ENCODE measurements at regions not wholly inside any gene's neighbourhood (a gene's known extent, or its start where the extent isn't known, plus 50 kb on each side); places are given as distances from the start of the nearest gene placed in this dataset.

- DNase-seq: no peak
- H3K4me3 ChIP-seq (ENCODE audit: insufficient read depth, low read depth, low read length): no peak overlapping the region
- no peaks in the 10 kb centered on the region for H3K36me3 ChIP-seq (replicated peaks; ENCODE audit: control insufficient read depth, insufficient read depth, low read length)
- no peaks in the 10 kb centered on the region for H3K27me3 ChIP-seq (ENCODE audit: control insufficient read depth, insufficient read depth, low read length)
Observed at GRCh38 chr2:144715992-144716391, 196.1 kb upstream of the ZEB2 start.

GRCh38 chr2:144713410-144713809, 193.5 kb upstream of the ZEB2 start:
- Histone ChIP-seq H3K27me3 (ENCODE audit: control insufficient read depth, insufficient read depth, low read length) (no peaks in the 10 kb centered on the region), H3K36me3 (replicated peaks; ENCODE audit: control insufficient read depth, insufficient read depth, low read length) (no peaks in the 10 kb centered on the region), H3K4me3 (ENCODE audit: insufficient read depth, low read depth, low read length) (no peak overlapping the region)
- no peak for DNase-seq

GRCh38 chr2:144712550-144712940, 192.6 kb upstream of the ZEB2 start:
- no peaks in the 10 kb centered on the region for H3K36me3 ChIP-seq (replicated peaks; ENCODE audit: control insufficient read depth, insufficient read depth, low read length)
- no peaks in the 10 kb centered on the region for H3K27me3 ChIP-seq (ENCODE audit: control insufficient read depth, insufficient read depth, low read length)
- H3K4me3 ChIP-seq (ENCODE audit: insufficient read depth, low read depth, low read length): no peak overlapping the region
- DNase-seq: no peak

- Histone ChIP-seq H3K4me3 (ENCODE audit: insufficient read depth, low read depth, low read length) (no peak overlapping the region), H3K36me3 (replicated peaks; ENCODE audit: control insufficient read depth, insufficient read depth, low read length) (no peaks in the 10 kb centered on the region), H3K27me3 (ENCODE audit: control insufficient read depth, insufficient read depth, low read length) (no peaks in the 10 kb centered on the region)
- no peak for DNase-seq
Observed at GRCh38 chr2:144711630-144712549, 192.0 kb upstream of the ZEB2 start.

- DNase-seq: no peak
- no peaks in the 10 kb centered on the region for H3K36me3 ChIP-seq (replicated peaks; ENCODE audit: control insufficient read depth, insufficient read depth, low read length)
- H3K4me3 ChIP-seq (ENCODE audit: insufficient read depth, low read depth, low read length): no peak overlapping the region
- H3K27me3 ChIP-seq (ENCODE audit: control insufficient read depth, insufficient read depth, low read length): no peaks in the 10 kb centered on the region
Observed at GRCh38 chr2:144711084-144711483, 191.2 kb upstream of the ZEB2 start.

GRCh38 chr2:144708626-144709025, 188.7 kb upstream of the ZEB2 start:
- H3K36me3 ChIP-seq (replicated peaks; ENCODE audit: control insufficient read depth, insufficient read depth, low read length): no peaks in the 10 kb centered on the region
- H3K4me3 ChIP-seq (ENCODE audit: insufficient read depth, low read depth, low read length): no peak overlapping the region
- no peak for DNase-seq
- H3K27me3 ChIP-seq (ENCODE audit: control insufficient read depth, insufficient read depth, low read length): no peaks in the 10 kb centered on the region

GRCh38 chr2:144707736-144708326, 187.9 kb upstream of the ZEB2 start:
- Histone ChIP-seq H3K4me3 (ENCODE audit: insufficient read depth, low read depth, low read length) (no peak overlapping the region), H3K36me3 (replicated peaks; ENCODE audit: control insufficient read depth, insufficient read depth, low read length) (no peaks in the 10 kb centered on the region), H3K27me3 (ENCODE audit: control insufficient read depth, insufficient read depth, low read length) (no peaks in the 10 kb centered on the region)
- DNase-seq: no peak

GRCh38 chr2:144706647-144707046, 186.7 kb upstream of the ZEB2 start:
- no peak overlapping the region for H3K4me3 ChIP-seq (ENCODE audit: insufficient read depth, low read depth, low read length)
- no peaks in the 10 kb centered on the region for H3K36me3 ChIP-seq (replicated peaks; ENCODE audit: control insufficient read depth, insufficient read depth, low read length)
- no peaks in the 10 kb centered on the region for H3K27me3 ChIP-seq (ENCODE audit: control insufficient read depth, insufficient read depth, low read length)
- no peak for DNase-seq

GRCh38 chr2:144705328-144706245, 185.7 kb upstream of the ZEB2 start:
- no peaks in the 10 kb centered on the region for H3K27me3 ChIP-seq (ENCODE audit: control insufficient read depth, insufficient read depth, low read length)
- no peaks in the 10 kb centered on the region for H3K36me3 ChIP-seq (replicated peaks; ENCODE audit: control insufficient read depth, insufficient read depth, low read length)
- DNase-seq: no peak
- H3K4me3 ChIP-seq (ENCODE audit: insufficient read depth, low read depth, low read length): no peak overlapping the region

GRCh38 chr2:144704709-144705095, 184.8 kb upstream of the ZEB2 start:
- no peak overlapping the region for H3K4me3 ChIP-seq (ENCODE audit: insufficient read depth, low read depth, low read length)
- no peaks in the 10 kb centered on the region for H3K36me3 ChIP-seq (replicated peaks; ENCODE audit: control insufficient read depth, insufficient read depth, low read length)
- H3K27me3 ChIP-seq (ENCODE audit: control insufficient read depth, insufficient read depth, low read length): no peaks in the 10 kb centered on the region
- DNase-seq: no peak

- no peak overlapping the region for H3K4me3 ChIP-seq (ENCODE audit: insufficient read depth, low read depth, low read length)
- no peak for DNase-seq
- no peaks in the 10 kb centered on the region for H3K27me3 ChIP-seq (ENCODE audit: control insufficient read depth, insufficient read depth, low read length)
- H3K36me3 ChIP-seq (replicated peaks; ENCODE audit: control insufficient read depth, insufficient read depth, low read length): no peaks in the 10 kb centered on the region
Observed at GRCh38 chr2:144703852-144704708, 184.2 kb upstream of the ZEB2 start.

- DNase-seq: no peak
- Histone ChIP-seq H3K36me3 (replicated peaks; ENCODE audit: control insufficient read depth, insufficient read depth, low read length) (no peaks in the 10 kb centered on the region), H3K27me3 (ENCODE audit: control insufficient read depth, insufficient read depth, low read length) (no peaks in the 10 kb centered on the region), H3K4me3 (ENCODE audit: insufficient read depth, low read depth, low read length) (no peak overlapping the region)
Observed at GRCh38 chr2:144702051-144702450, 182.1 kb upstream of the ZEB2 start.

GRCh38 chr2:144701259-144701658, 181.3 kb upstream of the ZEB2 start:
- Histone ChIP-seq H3K4me3 (ENCODE audit: insufficient read depth, low read depth, low read length) (no peak overlapping the region), H3K36me3 (replicated peaks; ENCODE audit: control insufficient read depth, insufficient read depth, low read length) (no peaks in the 10 kb centered on the region), H3K27me3 (ENCODE audit: control insufficient read depth, insufficient read depth, low read length) (no peaks in the 10 kb centered on the region)
- no peak for DNase-seq

GRCh38 chr2:144698156-144698555, 178.2 kb upstream of the ZEB2 start:
- no peak for DNase-seq
- Histone ChIP-seq H3K4me3 (ENCODE audit: insufficient read depth, low read depth, low read length) (no peak overlapping the region), H3K36me3 (replicated peaks; ENCODE audit: control insufficient read depth, insufficient read depth, low read length) (no peaks in the 10 kb centered on the region), H3K27me3 (ENCODE audit: control insufficient read depth, insufficient read depth, low read length) (no peaks in the 10 kb centered on the region)

All from H7 (cell line).